GM12878 (cell line): ENCODE measurements at regions not wholly inside any gene's neighbourhood (a gene's known extent, or its start where the extent isn't known, plus 50 kb on each side); places are given as distances from the start of the nearest gene placed in this dataset.
A peak's percentile ranks its signal among the peaks of the same experiment; 100 is the strongest.

ENCODE experiments used
- ATF7 ChIP-seq: fragments of 450-650 bp; IDR thresholded peaks from 2 replicates; pipeline ENCODE4 v1.6.1; 2016; ENCODE audit warnings: low read depth, mild to moderate bottlenecking
- CBFB ChIP-seq: IDR thresholded peaks from 2 replicates; pipeline ENCODE4 v1.6.1; 2016; ENCODE audit warnings: antibody characterized with exemption, low read depth
- CBX5 ChIP-seq: sonication (generic); IDR thresholded peaks from 2 replicates; pipeline ENCODE4 v1.6.1; 2016; ENCODE audit warnings: low read depth, moderate library complexity, mild to moderate bottlenecking, inconsistent platforms
- CEBPZ ChIP-seq: fragments of 150-350 bp; IDR thresholded peaks from 2 replicates; pipeline ENCODE4 v1.6.1; 2016; ENCODE audit warnings: low read depth, low read length
- CREB1 ChIP-seq: IDR thresholded peaks from 2 replicates; pipeline ENCODE4 v1.6.1; 2012; ENCODE audit warnings: low read depth, mild to moderate bottlenecking, inconsistent platforms
- IKZF2 ChIP-seq, 2 experiments: fragments of 450-650 bp; IDR thresholded peaks; 2 replicates each; pipeline ENCODE4 v1.6.1; 2017; ENCODE audit warnings: mild to moderate bottlenecking in 2 of 2, moderate library complexity in 2 of 2
- IRF3 ChIP-seq: fragments of 450-650 bp; IDR thresholded peaks from 2 replicates; pipeline ENCODE4 v1.6.1; 2014; ENCODE audit warnings: mild to moderate bottlenecking
- IRF5 ChIP-seq: fragments of 450-650 bp; IDR thresholded peaks from 2 replicates; pipeline ENCODE4 v1.6.1; 2017; ENCODE audit warnings: borderline replicate concordance
- KDM1A ChIP-seq: fragments of 200-600 bp; sonication (generic); IDR thresholded peaks from 2 replicates; pipeline ENCODE4 v1.6.1; 2016; ENCODE audit warnings: borderline replicate concordance
- LARP7 ChIP-seq: fragments of 450-650 bp; IDR thresholded peaks from 2 replicates; pipeline ENCODE4 v1.6.1; 2017; ENCODE audit warnings: mild to moderate bottlenecking
- PBX3 ChIP-seq: IDR thresholded peaks from 2 replicates; pipeline ENCODE4 v1.6.1; 2011; ENCODE audit warnings: mild to moderate bottlenecking, low read depth, low read length, moderate library complexity; ENCODE audit not compliant: insufficient replicate concordance
- REST ChIP-seq: IDR thresholded peaks from 2 replicates; pipeline ENCODE4 v1.6.1; 2012; ENCODE audit warnings: mild to moderate bottlenecking, low read depth, low read length
- RFX5 ChIP-seq: IDR thresholded peaks from 2 replicates; pipeline ENCODE4 v1.6.1; 2011; ENCODE audit warnings: low read depth, low read length, improper control_type of control experiment
- SMARCA5 ChIP-seq: fragments of 450-650 bp; IDR thresholded peaks from 2 replicates; pipeline ENCODE4 v1.6.1; 2017; ENCODE audit warnings: mild to moderate bottlenecking
- SREBF1 ChIP-seq: IDR thresholded peaks from 2 replicates; pipeline ENCODE4 v1.6.1; 2012; ENCODE audit warnings: mild to moderate bottlenecking, low read length
- SRF ChIP-seq, 2 experiments: IDR thresholded peaks; 2 replicates each; pipeline ENCODE4 v1.6.1; 2011; ENCODE audit warnings: low read depth in 2 of 2, low read length in 2 of 2, mild to moderate bottlenecking in 1 of 2, moderate library complexity in 1 of 2
- STAT3 ChIP-seq: IDR thresholded peaks from 2 replicates; pipeline ENCODE4 v1.6.1; 2011; ENCODE audit warnings: low read depth, low read length, improper control_type of control experiment
- SUPT20H ChIP-seq: IDR thresholded peaks from 2 replicates; pipeline ENCODE4 v1.6.1; 2011; ENCODE audit warnings: low read depth, mild to moderate bottlenecking, low read length, moderate library complexity, borderline replicate concordance; ENCODE audit not compliant: control insufficient read depth
- TCF3 ChIP-seq: IDR thresholded peaks from 2 replicates; pipeline ENCODE4 v1.6.1; 2012; ENCODE audit warnings: low read depth, mild to moderate bottlenecking, low read length, borderline replicate concordance; ENCODE audit not compliant: insufficient read depth
- ZSCAN29 ChIP-seq: fragments of 450-650 bp; IDR thresholded peaks from 2 replicates; pipeline ENCODE4 v1.6.1; 2017; ENCODE audit warnings: mild to moderate bottlenecking, moderate library complexity

- TF ChIP-seq IRF3 (no peak), LARP7 (no peak), KDM1A (no peak), ATF7 (peak; percentile 72; the same call in 1 of the 2 replicates), CBFB (0 out of 2 replicates have a peak, but pooled peaks have one; percentile 35), SRF (IDR thresholded peaks at IDR 0.05; ENCODE audit: low read depth in 2 of 2, low read length in 2 of 2) (peak in 1 of 2 experiments; percentile 67; a peak in 1 of 4 replicates), SMARCA5 (no peak), RFX5 (no peak), CEBPZ (no peak), CREB1 (no peak), IKZF2 (IDR thresholded peaks at IDR 0.05) (peak; percentile 93), SUPT20H (no peak), ZSCAN29 (no peak; the same call in 1 of the 2 replicates), SREBF1 (no peak), PBX3 (no peak), REST (no peak), STAT3 (no peak), IRF5 (no peak), TCF3 (no peak), CBX5 (no peak)
Measured at GRCh38 chr1:181151378-181152326, 63.2 kb downstream of the IER5 start (continued).
